DND-41 (cell line): ENCODE measurements at regions not wholly inside any gene's neighbourhood (a gene's known extent, or its start where the extent isn't known, plus 50 kb on each side); places are given as distances from the start of the nearest gene placed in this dataset.

Experiments
- ATAC-seq: fragments of 200-7000 bp; cut with Tn5 transposase; 3 replicates; pipeline ENCODE4 v1.9.1; 2021; ENCODE audit warnings: low read depth; ENCODE audit not compliant: insufficient read depth
- DNase-seq: peaks from one replicate; pipeline ENCODE4 v3.0.0-alpha.2; 2020
- H2AFZ ChIP-seq: 2 replicates; pipeline ENCODE4 v1.6.0; 2012; ENCODE audit warnings: low read depth, low read length
- H3K27ac ChIP-seq: 2 replicates; pipeline ENCODE4 v1.5.1; 2012; ENCODE audit warnings: low read length, inconsistent platforms
- H3K27me3 ChIP-seq: fragments of 200-600 bp; sonication (generic); 2 replicates; pipeline ENCODE4 v1.6.0; 2012; ENCODE audit warnings: low read length, mild to moderate bottlenecking, inconsistent platforms; ENCODE audit not compliant: insufficient read depth, poor library complexity
- H3K36me3 ChIP-seq: 2 replicates; pipeline ENCODE4 v1.5.1; 2012; ENCODE audit warnings: low read length, inconsistent platforms; ENCODE audit not compliant: insufficient read depth
- H3K4me1 ChIP-seq: 2 replicates; pipeline ENCODE4 v1.5.1; 2012; ENCODE audit warnings: mild to moderate bottlenecking, low read length; ENCODE audit not compliant: insufficient read depth
- H3K4me2 ChIP-seq: 2 replicates; pipeline ENCODE4 v1.6.0; 2012; ENCODE audit warnings: mild to moderate bottlenecking, moderate library complexity, low read length, inconsistent platforms; ENCODE audit not compliant: insufficient read depth
- H3K4me3 ChIP-seq, 2 experiments: fragments of 200-600 bp in 1 of 2; shearing (Covaris generic) in 1 of 2; 2 replicates each; pipeline ENCODE4 v1.5.1; 2012 to 2016; ENCODE audit warnings: inconsistent platforms in 2 of 2, low read length in 2 of 2, mild to moderate bottlenecking in 2 of 2, low read depth in 1 of 2, moderate library complexity in 1 of 2
- H3K79me2 ChIP-seq: 2 replicates; pipeline ENCODE4 v1.6.0; 2012; ENCODE audit warnings: low read length, inconsistent platforms; ENCODE audit not compliant: insufficient read depth
- H3K9ac ChIP-seq: 2 replicates; pipeline ENCODE4 v1.6.0; 2012; ENCODE audit warnings: low read depth, mild to moderate bottlenecking, inconsistent platforms, low read length, moderate library complexity
- H3K9me3 ChIP-seq: 2 replicates; pipeline ENCODE4 v1.5.1; 2012; ENCODE audit warnings: low read length, moderate library complexity, mild to moderate bottlenecking, inconsistent platforms; ENCODE audit not compliant: insufficient read depth, severe bottlenecking
- H4K20me1 ChIP-seq: 2 replicates; pipeline ENCODE4 v1.6.0; 2012; ENCODE audit warnings: low read length; ENCODE audit not compliant: insufficient read depth
- CTCF ChIP-seq: IDR thresholded peaks from 2 replicates; pipeline ENCODE4 v1.5.1; 2012; ENCODE audit warnings: borderline replicate concordance, low read length, moderate library complexity, mild to moderate bottlenecking; ENCODE audit not compliant: poor library complexity, severe bottlenecking; ENCODE audit errors: extremely low read depth
- EZH2 ChIP-seq: IDR thresholded peaks from 3 replicates; pipeline ENCODE4 v1.6.1; 2012; ENCODE audit warnings: borderline replicate concordance, low read depth, mild to moderate bottlenecking, moderate library complexity, low read length, inconsistent platforms; ENCODE audit not compliant: severe bottlenecking

GRCh38 chr9:118306801-118307200, 602.6 kb downstream of the TLR4 start:
- Histone ChIP-seq H3K79me2 (no peaks in the 10 kb centered on the region), H4K20me1 (no peaks in the 10 kb centered on the region), H3K27ac (no peak overlapping the region), H3K9ac (no peak overlapping the region), H3K27me3 (no peaks in the 10 kb centered on the region), H3K4me1 (no peaks in the 10 kb centered on the region), H3K4me3 (no peak overlapping the region), H3K36me3 (no peaks in the 10 kb centered on the region), H2AFZ (no peak overlapping the region), H3K4me2 (no peak overlapping the region), H3K9me3 (no peaks in the 10 kb centered on the region)
- ATAC-seq (no peak), DNase-seq (no peak)
- TF ChIP-seq CTCF (no peak), EZH2 (no peak)

- H3K36me3 ChIP-seq: no peaks in the 10 kb centered on the region
These were observed 609.8 kb downstream of the TLR4 start for GRCh38 chr9:118313965-118314364.

GRCh38 chr9:118316831-118317343, 612.7 kb downstream of the TLR4 start:
- ATAC-seq: no peak
- no peak overlapping the region for H3K4me2 ChIP-seq
- H3K4me1 ChIP-seq: no peaks in the 10 kb centered on the region
- H3K4me3 ChIP-seq: no peak overlapping the region
- no peaks in the 10 kb centered on the region for H4K20me1 ChIP-seq
- H3K9ac ChIP-seq: no peak overlapping the region
- TF ChIP-seq EZH2 (no peak), CTCF (no peak)
- no peak overlapping the region for H3K27ac ChIP-seq
- no peak overlapping the region for H2AFZ ChIP-seq
- H3K36me3 ChIP-seq: no peaks in the 10 kb centered on the region
- H3K79me2 ChIP-seq: no peaks in the 10 kb centered on the region
- no peak for DNase-seq
- H3K27me3 ChIP-seq: no peaks in the 10 kb centered on the region
- no peaks in the 10 kb centered on the region for H3K9me3 ChIP-seq

More at GRCh38 chr9:118313965-118314364, 609.8 kb downstream of the TLR4 start:
- H3K27me3 ChIP-seq: no peaks in the 10 kb centered on the region
- H3K4me2 ChIP-seq: no peak overlapping the region
- ATAC-seq (no peak), DNase-seq (no peak)
- H3K9ac ChIP-seq: no peak overlapping the region
- no peaks in the 10 kb centered on the region for H3K9me3 ChIP-seq
- H3K4me1 ChIP-seq: no peaks in the 10 kb centered on the region
- no peaks in the 10 kb centered on the region for H4K20me1 ChIP-seq
- no peak overlapping the region for H3K4me3 ChIP-seq
- H3K79me2 ChIP-seq: no peaks in the 10 kb centered on the region
- no peak overlapping the region for H2AFZ ChIP-seq
- no peak for TF ChIP-seq CTCF
- TF ChIP-seq EZH2: no peak
- H3K27ac ChIP-seq: no peak overlapping the region

- Histone ChIP-seq H3K4me1 (no peaks in the 10 kb centered on the region), H4K20me1 (no peaks in the 10 kb centered on the region), H3K9me3 (no peaks in the 10 kb centered on the region), H3K4me3 (no peak overlapping the region), H3K9ac (no peak overlapping the region), H3K79me2 (no peaks in the 10 kb centered on the region), H3K36me3 (no peaks in the 10 kb centered on the region), H3K4me2 (no peak overlapping the region), H3K27me3 (no peaks in the 10 kb centered on the region), H3K27ac (no peak overlapping the region), H2AFZ (no peak overlapping the region)
- no peak for DNase-seq
- ATAC-seq: no peak
- TF ChIP-seq EZH2: no peak
- TF ChIP-seq CTCF: no peak
These were observed 614.7 kb downstream of the TLR4 start for GRCh38 chr9:118318770-118319431.
